NOMO-1 treated with dmso at 0.1 percent for 144 hours (cell line): ENCODE measurements at regions not wholly inside any gene's neighbourhood (a gene's known extent, or its start where the extent isn't known, plus 50 kb on each side); places are given as distances from the start of the nearest gene placed in this dataset.

Experiments
- DNase-seq: peaks from one replicate; lab custom pipeline; 2025; ENCODE audit not compliant: unreplicated experiment; lab: John Stamatoyannopoulos, UW

DNA sequence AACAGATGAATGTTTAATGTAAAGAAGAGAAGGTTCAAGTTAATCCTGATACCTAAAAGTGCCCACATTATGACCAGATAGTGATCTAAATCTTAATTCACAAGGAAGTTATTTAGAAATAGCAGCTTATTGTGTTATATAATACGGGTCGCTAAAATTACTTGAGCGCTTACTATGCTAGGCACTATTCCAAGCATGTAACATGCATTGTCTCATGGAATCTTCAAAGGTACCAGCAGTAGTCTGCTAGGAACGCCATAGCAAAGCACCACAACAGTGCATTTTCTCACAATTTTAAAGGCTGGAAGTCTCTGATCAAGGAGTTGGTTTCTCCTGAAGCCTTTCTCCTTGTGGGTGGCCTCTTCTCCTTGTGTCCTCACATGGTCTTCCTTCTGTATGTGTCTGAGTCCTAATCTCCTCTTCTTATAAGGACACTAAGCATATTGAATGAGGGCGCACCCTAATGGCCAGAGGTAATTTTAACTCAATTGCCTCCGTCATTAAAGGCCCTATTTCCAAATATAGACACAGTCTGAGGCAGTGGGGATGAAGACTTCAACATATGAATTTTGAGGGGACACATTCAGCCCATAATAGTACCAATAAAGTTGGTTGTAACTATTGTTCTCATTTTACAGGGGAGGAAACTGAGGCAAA is 118.4 kb downstream of the LRRC30 start:
- DNase-seq: no peak

DNA sequence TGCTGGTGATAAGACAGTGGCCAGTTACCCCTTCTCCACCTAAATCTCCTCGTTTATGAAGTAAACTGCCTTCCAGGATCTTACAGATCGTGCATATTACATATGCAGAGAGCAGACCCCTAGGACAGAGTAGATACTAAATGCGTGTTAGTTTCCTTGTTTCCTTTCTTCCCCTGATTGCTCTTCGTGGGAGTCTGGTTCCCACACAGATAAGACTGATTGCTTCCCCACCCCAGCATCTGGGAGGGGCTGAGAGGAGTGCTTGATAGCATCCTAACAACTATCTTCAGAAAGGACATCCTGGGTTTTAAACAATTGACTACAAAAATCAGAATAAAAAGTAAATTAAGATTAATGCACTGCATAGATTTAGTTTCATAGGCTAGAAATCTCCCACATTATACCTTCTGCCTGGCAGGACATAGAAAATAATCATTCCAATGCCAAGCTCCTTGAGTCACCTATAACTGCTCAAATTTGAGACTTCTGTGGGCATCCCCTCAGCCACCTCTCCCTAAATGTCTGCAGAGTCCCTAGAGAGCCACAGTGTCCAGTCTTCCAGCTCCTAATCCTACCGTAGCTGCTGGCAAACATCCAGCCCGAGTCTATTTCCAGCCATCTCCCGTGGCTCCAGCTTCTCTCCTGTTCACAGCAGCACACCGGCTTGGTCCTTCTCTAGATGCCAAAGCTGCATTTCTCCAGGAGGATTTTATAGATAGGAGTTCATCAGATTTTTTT is 128.3 kb downstream of the LRRC30 start:
- DNase-seq: no peak

DNA sequence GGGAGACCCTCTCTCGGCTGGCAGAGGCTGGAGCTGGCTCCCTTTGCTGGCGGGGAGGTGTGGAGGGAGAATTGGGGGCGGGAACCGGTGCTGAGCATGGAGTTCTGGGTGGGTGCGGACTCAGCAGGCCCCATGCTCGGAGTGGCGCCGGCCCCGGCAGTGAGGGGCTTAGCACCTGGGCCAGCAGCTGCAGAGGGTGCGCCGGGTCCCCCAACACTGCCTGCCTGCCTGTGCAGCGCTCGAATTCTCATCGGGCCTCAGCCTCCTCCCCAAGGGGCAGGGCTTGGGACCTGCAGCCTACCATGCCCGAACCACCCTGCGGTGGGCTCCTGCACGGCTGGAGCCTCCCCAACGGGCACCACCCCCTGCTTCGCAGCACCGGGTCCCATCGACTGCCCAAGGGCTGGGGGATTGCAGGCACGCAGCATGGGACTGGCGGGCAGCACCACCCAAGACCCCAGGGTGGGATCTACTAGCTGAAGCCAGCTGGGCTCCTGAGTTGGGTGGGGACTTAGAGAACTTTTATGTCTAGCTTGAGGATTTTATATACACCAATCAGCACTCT is 129.8 kb downstream of the LRRC30 start:
- DNase-seq: no peak

DNA sequence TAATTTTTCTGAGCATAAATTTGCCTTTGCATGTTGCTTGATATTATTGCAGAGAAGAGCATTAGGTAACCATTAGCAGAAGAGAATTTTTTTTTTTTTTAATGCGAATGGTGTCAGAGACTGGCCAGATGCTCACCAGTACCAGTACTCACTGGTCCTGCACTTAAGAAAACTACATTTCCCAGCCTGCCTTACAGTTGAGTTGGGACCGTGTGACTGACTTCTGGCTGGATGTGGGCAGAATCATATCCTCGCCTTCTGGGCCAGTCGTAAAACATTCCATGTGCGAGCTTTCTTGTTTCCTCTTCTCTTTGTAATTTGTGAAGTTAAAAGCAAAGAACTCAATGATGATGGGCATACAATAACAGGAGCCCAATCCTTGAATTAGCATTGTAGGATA is 132.4 kb downstream of the LRRC30 start:
- no peak for DNase-seq

DNA sequence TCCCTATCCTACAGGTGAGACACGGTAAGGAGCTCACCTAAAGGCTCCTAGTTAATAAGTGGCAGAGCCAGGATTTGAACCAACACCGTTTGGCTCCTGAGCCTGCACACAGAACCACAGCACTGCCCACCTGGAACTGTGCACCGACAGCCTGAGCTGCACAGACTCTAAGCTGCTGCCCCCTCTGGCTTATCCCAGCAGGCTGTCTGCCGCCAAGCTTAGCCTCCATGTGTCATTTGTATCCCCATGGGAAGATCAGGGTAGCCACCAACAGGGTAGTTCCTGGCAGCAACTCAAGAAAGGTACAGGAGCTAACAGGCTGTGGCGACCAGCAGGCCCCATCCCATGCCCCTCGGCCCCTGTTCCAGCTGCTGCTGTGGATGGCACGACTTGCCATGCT is 135.7 kb downstream of the LRRC30 start:
- DNase-seq: no peak

DNA sequence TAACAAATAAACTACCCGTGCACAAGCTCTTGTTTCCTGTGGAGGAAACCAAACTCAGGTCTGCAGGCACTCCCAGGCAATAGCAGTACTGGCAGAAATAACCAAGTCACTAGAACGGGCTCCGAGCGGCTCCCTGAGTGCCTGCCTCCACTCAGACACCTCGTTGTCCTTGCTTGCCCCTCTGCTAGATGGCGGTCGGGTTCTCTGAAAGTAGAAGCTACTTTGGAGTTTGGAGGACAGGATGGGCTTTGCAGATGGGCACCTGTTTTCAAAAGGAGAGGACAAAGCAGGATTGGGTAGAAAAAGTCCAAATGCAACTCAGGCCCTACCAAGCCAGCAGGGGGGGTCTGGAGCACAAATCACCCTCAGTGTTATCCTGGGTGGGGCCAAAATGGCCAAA is 136.4 kb downstream of the LRRC30 start:
- no peak for DNase-seq

DNA sequence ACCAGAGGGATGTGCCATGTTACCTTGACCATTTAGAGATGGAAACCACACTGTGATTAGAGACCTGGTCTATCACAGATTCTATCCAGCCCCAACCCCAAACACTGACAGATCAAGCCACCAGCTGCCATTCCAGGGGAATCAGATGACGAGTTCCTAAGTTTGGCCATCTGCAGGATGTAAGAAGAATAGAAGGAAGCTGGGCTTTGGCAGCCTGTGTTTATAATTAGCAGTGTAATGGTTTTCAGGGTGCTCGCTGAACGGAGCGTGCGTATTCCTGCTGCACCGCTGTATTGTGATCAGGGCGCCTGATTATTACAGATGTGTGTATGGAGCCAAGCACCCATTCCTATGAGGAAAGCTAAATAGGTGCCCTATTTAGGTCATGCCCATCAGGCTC is 138.1 kb downstream of the LRRC30 start:
- no peak for DNase-seq

DNA sequence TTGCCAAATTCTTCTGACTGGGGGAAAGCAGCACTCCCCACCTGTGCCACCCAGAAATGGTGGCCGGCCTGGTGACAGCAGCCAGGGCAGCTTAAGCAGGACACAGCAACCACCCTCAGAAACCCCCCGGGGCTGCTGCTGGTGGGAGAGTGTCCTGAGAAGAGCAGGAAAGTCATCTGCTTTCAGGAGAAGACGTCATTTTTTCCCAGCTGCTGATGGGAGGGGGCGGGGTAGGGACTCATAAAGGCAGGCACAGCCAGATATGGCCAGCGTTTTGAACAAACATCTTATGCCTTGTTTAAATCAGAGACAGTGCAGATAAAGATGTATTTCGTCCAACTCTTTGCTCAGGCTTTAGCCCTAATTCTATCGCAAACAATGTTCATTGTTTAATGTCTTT is 139.5 kb downstream of the LRRC30 start:
- DNase-seq: no peak

DNA sequence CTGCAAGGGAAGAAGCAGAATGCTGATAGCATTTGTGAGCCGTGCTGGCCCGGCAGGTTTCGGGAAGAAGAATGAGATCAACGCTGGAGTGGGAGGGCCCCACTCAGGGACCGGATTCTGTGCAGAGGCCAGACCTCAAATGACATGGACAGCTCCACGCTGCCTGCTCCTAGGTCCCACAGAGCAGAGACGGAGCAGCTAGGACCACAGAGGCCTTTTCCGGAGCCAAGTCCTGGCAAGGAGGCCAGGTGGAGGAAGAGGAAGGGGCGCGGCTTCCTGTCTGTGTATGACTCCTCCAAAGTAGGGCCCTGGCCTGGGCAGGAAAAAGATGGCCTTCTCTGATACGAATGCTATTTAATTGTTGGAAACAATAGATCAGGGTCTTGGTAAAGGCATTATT is 139.9 kb downstream of the LRRC30 start:
- DNase-seq: no peak

DNA sequence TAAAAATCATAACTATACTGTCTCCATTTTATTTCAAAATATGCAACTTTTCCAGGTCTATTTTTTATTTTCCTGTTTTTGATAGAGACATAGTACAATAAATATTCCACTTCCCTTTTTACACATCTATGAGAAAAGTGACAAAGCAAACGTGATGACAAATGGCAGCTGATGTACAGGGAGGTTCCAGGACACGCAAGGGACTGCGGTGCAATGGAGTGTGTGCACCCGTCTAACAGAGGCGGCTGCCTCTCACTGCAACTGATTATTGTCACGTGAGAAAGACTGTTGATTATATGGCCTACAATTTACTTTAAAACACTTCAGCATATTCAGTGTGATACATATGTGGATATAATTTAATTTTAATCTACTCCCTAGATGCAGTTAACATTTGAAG is 142.6 kb downstream of the LRRC30 start:
- no peak for DNase-seq

DNA sequence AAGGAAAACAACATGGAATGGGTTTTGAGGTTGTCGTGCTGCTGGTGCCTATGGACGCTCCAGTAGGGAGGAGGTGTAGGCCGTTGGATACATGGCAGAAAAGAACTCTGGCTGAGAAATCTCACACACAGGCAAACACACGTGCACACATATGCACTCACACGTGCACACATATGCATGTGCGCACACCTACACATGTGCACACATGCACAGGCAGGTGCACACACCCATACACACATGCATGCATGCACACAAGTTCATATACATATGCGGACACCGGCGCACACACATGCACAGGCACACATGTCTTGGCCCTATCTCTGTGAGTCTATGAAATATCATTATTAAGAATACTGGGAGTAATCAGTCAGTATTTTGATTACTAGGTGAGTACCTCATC is 150.4 kb downstream of the LRRC30 start:
- DNase-seq: no peak

DNA sequence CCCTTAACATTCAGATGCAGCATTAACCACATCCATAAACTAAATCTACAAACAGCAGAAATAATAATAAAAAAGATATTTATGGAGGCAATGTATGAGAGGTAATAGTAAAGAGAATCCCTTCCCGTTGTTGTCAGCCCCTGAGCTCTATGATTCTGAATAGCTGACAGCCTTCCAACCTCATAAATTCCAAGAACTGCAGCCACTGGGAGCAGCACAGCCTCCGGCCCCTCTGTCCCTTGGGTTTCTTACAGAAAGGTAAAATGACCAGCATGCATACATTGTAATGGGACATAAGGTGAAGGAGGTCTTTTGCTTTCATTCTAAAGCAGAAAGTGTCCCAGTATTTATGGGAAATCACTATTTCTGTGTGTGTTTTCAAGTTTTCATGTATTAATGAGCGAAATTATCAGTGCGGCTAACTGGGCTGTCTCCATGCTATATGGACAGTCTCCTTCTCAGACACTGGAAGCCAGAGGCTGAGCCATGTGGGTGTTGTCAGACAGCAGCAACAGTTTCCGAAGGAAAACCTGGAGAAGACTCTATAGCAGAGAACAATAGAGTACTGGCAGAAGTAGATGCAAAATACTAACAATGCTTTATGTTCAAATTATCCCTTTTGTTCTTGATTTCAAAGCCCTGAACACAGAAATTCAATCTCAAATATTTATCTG is 151.6 kb downstream of the LRRC30 start:
- no peak for DNase-seq

DNA sequence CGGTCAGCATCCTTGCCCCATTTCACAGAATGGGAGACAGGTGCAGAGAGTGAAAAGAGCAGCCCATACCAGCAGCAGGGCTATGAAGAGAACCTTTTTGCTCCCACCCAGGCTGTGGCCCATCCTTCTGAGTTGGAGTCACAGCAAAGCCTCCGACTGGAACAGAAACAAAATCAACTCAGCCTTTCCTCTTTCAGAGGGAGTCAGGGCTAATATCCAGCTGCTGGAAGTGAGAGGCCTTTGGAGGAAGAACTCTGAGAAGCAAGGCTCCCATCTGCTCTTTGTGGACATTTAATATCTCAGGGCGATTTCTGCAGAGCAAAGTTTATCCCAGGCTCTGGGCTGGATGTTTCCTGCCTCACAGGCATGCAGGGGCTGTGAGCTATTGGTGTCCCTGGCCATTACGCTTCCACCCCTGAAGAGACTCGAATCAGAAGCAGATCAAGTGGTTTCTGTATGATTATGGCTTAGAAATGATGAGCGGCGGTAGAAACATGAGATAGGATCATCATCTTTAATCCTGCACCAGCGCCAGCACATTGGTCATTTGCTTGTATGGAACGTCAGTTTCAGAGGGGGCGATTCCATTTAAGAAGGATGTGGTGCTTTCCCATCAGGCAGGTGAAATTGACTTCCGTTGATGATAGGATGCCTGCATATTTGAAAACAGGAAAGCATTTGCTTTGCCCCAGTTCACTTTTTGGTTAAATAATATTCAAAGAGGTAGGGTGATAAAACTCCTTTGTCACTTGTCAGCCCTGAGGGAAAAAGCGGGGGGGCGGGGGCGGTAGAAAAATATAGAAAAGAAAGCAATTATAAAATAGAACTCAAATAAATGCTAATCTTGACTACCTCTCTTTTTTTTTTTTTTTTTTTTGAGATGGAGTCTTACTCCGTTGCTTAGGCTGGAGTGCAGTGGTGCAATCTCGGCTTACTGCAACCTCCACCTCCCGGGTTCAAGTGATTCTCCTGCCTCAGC is 152.4 kb downstream of the LRRC30 start:
- no peak for DNase-seq

DNA sequence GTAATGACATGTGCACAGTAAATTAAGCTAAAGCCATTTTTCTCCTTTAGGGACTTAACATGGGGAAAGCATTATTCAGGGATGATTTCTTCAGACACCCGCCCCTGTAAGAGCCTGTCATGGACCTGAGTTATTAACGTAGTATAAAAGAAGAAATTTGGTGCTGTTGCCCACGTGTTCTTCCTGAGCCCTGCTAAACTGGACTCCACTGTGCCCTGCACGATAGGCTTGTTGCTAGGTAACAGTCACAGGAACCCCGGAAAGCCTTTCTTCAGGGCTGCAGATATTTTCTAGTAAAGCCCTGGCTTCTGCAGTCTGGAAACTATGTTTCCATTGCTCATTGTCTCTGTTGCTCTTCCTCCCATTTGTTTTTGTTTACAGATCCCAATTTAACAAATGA is 157.9 kb downstream of the LRRC30 start:
- no peak for DNase-seq

DNA sequence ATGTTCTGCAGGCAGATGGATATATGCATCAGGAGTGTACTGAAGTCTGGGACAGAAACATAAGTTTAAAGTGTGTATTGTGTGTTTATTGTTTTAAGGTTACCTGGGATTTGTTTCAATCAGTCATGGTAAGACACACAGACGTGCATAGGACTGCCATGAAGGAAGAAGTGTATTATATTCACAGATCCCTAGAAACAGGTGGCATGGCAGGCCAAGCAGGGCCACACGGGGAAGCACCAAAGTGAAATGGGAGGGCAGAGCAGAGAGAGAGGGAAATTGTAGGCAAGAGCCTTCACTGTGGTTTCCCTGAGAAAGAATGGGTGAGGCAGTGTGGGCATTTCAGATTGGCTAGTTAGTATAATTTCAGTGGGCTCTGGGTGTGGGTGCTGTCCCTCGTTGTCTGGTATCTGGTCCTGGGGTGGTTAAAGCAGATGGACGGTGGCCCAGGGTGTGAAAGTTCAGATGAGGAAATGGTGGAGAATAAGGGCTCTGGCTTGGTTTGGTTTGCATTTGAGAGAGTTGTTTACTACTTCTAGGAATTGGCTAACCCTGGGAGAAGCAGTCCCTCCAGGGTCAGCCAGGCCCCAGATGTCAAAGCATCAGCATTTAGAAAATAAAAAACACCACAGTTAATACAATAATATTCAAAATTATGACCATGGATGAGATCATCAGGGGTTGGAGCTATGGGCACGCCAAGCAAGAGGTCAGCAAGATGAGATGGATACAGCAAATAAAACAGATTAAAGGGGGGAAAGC is 160.0 kb downstream of the LRRC30 start:
- no peak for DNase-seq

DNA sequence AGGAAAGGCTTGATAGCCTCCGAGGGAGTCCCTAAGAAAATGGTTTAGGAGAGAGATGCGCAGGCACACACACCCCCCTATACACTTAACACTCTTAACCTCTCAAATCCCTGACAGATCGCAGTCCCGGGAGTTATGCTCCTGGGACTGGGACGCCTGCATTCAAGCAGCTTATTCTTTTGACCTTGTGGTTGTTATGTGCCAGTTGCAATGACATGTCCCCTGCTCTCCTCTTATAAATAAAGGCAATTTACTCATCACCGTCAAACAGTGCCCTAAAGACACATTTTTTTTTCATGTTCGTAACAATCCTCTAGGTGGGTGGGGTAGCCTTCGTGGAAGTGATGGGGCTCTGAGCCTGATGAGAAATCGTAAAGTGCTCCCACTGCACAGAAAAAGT is 162.2 kb downstream of the LRRC30 start:
- no peak for DNase-seq

DNA sequence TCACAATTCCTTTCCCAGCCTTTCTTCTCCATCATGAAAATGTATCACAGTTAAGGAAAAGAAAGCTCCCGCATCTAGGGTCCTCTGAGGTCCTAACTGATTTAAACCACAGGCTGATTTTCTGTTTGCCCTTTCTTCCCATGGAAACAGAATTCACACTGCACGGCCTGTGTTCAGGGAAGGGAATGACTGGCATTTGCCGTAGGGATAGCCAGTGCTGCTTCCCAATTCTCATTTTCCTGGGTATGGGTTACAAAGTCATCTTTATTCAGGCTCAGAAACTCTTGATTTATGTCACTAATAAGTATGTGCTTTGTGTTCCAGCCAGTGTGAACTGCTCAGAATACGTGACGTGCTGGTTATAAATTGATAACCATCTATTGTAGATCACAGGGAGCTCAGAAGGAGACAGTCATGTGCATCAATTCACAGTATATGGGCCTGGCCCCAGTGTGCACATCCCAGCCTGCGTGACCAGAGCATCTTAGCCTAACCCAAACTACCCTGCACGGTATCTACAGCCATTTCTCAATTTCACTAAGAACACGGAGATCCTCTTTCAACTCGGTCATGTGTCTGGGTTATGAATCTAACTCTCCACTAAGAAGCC is 163.3 kb downstream of the LRRC30 start:
- no peak for DNase-seq

DNA sequence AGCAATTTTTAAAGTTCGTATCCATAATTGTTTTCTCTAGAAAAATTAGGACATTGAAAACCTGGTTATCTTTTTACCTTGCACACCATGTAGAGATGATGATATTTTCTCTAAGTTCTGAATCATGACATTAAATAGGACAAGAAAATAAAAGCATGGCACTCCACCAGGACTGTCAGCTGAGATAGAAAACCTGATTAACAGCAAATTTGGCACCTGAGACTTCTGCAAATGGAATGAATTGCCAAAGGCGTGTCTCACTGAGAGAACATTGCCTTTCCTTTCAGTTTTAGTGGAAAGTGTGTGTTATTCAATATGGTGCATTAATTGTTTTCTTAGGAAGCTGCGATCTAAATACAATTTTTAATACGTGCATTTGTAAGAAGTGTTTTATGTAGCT is 164.7 kb downstream of the LRRC30 start:
- DNase-seq: no peak

DNA sequence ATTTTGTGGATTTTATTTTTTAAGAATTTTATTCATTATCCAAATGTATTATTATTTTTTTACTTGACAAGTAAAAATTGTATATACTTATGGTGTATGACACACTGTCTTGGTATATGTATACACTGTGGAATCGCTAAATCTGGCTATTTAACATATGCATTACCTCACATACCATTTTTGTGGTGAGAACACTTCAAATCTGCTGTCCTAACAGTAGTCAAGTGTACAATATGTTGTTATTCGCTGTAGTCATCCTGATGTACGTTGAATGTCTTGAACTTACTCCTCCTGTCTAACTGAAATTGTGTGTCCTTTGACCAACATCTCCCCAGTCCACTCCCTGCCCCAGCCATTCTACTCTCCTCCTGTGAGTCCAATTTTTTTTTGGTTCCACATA is 153.2 kb upstream of the PTPRM start:
- DNase-seq: no peak

DNA sequence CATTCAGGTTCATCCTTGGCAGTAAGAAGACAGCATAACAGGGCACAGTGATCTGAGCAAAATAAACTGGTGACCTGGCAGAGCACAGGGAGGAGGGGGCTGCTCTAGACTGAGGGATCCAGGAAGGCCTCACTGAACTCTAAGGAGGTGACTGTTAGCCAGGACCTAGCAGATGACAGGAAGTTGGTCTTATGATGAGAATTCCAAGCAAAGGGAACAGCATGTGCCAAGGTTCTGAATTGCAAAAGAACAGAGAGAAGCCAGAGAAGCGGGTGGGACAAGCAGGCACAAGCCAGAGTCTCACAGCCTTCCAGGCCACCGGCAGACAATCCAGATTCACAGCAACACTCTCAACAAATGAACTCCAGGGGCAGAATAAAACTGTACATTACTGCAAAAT is 152.7 kb upstream of the PTPRM start:
- DNase-seq: no peak
